ENCODE measurements at regions not wholly inside any gene's neighbourhood (a gene's known extent, or its start where the extent isn't known, plus 50 kb on each side); places are given as distances from the start of the nearest gene placed in this dataset.

DNA sequence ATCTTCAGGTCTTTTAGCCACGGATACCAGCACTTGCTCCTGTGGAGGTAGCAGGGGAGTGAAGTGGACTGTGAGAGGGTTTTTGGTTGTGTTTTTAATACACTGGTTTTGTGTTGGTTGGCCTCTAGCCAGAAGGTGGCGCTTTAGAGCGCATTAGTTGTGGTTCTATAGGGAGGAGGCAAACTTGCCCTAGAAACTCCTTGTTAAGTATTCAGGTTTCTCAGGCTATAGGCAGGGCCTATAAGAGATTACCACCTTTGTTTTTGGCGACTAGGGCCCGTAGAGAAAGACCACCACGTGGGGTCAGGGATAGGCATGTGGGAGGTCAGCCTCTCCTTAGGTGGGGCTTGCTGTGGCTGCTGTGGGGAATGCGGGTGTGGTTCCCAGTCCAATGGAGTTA is 221.6 kb upstream of the SPANXN4 start:
- no peak overlapping the region for H3K23ac ChIP-seq (ENCODE audit: low read depth, low read length)
- TF ChIP-seq BHLHE40 (IDR thresholded peaks at IDR 0.05; ENCODE audit: low read depth, low read length) = no peak
- TF ChIP-seq RCOR1 (IDR thresholded peaks at IDR 0.05; ENCODE audit: insufficient replicate concordance, low read length) = no peak
- TF ChIP-seq, protein P1, sequence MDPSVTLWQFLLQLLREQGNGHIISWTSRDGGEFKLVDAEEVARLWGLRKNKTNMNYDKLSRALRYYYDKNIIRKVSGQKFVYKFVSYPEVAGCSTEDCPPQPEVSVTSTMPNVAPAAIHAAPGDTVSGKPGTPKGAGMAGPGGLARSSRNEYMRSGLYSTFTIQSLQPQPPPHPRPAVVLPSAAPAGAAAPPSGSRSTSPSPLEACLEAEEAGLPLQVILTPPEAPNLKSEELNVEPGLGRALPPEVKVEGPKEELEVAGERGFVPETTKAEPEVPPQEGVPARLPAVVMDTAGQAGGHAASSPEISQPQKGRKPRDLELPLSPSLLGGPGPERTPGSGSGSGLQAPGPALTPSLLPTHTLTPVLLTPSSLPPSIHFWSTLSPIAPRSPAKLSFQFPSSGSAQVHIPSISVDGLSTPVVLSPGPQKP (IDR thresholded peaks at IDR 0.05; ENCODE audit: borderline replicate concordance, low read depth, low read length) = no peak
- TF ChIP-seq, protein P2, sequence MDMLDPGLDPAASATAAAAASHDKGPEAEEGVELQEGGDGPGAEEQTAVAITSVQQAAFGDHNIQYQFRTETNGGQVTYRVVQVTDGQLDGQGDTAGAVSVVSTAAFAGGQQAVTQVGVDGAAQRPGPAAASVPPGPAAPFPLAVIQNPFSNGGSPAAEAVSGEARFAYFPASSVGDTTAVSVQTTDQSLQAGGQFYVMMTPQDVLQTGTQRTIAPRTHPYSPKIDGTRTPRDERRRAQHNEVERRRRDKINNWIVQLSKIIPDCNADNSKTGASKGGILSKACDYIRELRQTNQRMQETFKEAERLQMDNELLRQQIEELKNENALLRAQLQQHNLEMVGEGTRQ (IDR thresholded peaks at IDR 0.05; ENCODE audit: low read depth, low read length) = no peak
- no peak for TF ChIP-seq RFX5 (IDR thresholded peaks at IDR 0.05; ENCODE audit: low read depth, low read length)
- TF ChIP-seq MAZ (IDR thresholded peaks at IDR 0.05; ENCODE audit: borderline replicate concordance, low read depth, low read length) = no peak
- TF ChIP-seq MXI1 (IDR thresholded peaks at IDR 0.05; ENCODE audit: borderline replicate concordance, low read depth, low read length) = no peak
- no peak for TF ChIP-seq NFE2L2 (IDR thresholded peaks at IDR 0.05; ENCODE audit: low read depth, low read length)
- TF ChIP-seq CHD1 (IDR thresholded peaks at IDR 0.05; ENCODE audit: low read depth, low read length) = no peak
- TF ChIP-seq, protein P3, sequence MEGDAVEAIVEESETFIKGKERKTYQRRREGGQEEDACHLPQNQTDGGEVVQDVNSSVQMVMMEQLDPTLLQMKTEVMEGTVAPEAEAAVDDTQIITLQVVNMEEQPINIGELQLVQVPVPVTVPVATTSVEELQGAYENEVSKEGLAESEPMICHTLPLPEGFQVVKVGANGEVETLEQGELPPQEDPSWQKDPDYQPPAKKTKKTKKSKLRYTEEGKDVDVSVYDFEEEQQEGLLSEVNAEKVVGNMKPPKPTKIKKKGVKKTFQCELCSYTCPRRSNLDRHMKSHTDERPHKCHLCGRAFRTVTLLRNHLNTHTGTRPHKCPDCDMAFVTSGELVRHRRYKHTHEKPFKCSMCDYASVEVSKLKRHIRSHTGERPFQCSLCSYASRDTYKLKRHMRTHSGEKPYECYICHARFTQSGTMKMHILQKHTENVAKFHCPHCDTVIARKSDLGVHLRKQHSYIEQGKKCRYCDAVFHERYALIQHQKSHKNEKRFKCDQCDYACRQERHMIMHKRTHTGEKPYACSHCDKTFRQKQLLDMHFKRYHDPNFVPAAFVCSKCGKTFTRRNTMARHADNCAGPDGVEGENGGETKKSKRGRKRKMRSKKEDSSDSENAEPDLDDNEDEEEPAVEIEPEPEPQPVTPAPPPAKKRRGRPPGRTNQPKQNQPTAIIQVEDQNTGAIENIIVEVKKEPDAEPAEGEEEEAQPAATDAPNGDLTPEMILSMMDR (conservative IDR thresholded peaks at IDR 0.05; ENCODE audit: low read depth, low read length) = no peak
- no peak for TF ChIP-seq MAFK (IDR thresholded peaks at IDR 0.05; ENCODE audit: low read depth, low read length)
- no peak for TF ChIP-seq SMC3 (IDR thresholded peaks at IDR 0.05; ENCODE audit: low read depth, low read length)
- TF ChIP-seq FOS (IDR thresholded peaks at IDR 0.05; ENCODE audit: low read depth, low read length) = no peak
- no peak for TF ChIP-seq POLR2A (IDR thresholded peaks at IDR 0.05; ENCODE audit: low read depth, low read length)
- no peak for TF ChIP-seq CEBPB (IDR thresholded peaks at IDR 0.05; ENCODE audit: low read depth, low read length)
- TF ChIP-seq RAD21 (IDR thresholded peaks at IDR 0.05; ENCODE audit: low read length) = no peak
- no peak overlapping the region for H3K27ac ChIP-seq (ENCODE audit: insufficient read depth, low read length)
- no peak overlapping the region for H2AK5ac ChIP-seq (ENCODE audit: low read depth, low read length)
- no peaks in the 10 kb centered on the region for H3K9me1 ChIP-seq (ENCODE audit: insufficient read depth, low read length)
- H3K4me3 ChIP-seq (ENCODE audit: insufficient read depth, low read depth, low read length) = no peak overlapping the region
- H3K79me1 ChIP-seq (ENCODE audit: low read depth in 1 of 2, low read length in 2 of 2) = no peaks in the 10 kb centered on the region
- peaks cover 3% of the 10 kb centered on the region for H3K9me3 ChIP-seq (ENCODE audit: control insufficient read depth, insufficient read depth, low read length)
- no peak overlapping the region for H3K9ac ChIP-seq (ENCODE audit: low read depth, low read length)
- no peak overlapping the region for H2BK5ac ChIP-seq (ENCODE audit: low read depth, low read length, poor library complexity, severe bottlenecking)
- no peak overlapping the region for H3K4ac ChIP-seq (ENCODE audit: low read depth, low read length)
- ATAC-seq (ENCODE audit: low read depth) = no peak
- H4K5ac ChIP-seq (ENCODE audit: low read depth, low read length) = no peak overlapping the region
- ChIA-PET CTCF (no interaction called here), POLR2A (ENCODE audit: unreplicated experiment) (no interaction called here)
- H3K4me2 ChIP-seq (ENCODE audit: low read depth, low read length) = no peak overlapping the region
- no peaks in the 10 kb centered on the region for H3K4me1 ChIP-seq (ENCODE audit: control insufficient read depth, insufficient read depth, low read length)
- no peak overlapping the region for H2AFZ ChIP-seq (replicated peaks; ENCODE audit: low read length, poor library complexity)
- H3K18ac ChIP-seq (ENCODE audit: low read depth, low read length) = no peak overlapping the region
- DNase-seq = no peak
- dilution Hi-C loops (cut with HindIII; ENCODE audit: low sequenced_read_pairs, unreplicated experiment) = no loop called here
- no peak overlapping the region for H3K56ac ChIP-seq (ENCODE audit: extremely low read depth, insufficient read depth, low read length)
- intact Hi-C loops (cut with micrococcal nuclease) = no loop called here
- H2BK15ac ChIP-seq (ENCODE audit: low read depth, low read length) = no peak overlapping the region
- H2BK120ac ChIP-seq (ENCODE audit: low read depth, low read length) = no peak overlapping the region
- no peak overlapping the region for H4K91ac ChIP-seq (ENCODE audit: insufficient read depth, low read depth, low read length)
- H3K36me3 ChIP-seq (ENCODE audit: control insufficient read depth, insufficient read depth, low read length) = no peaks in the 10 kb centered on the region
- no peak overlapping the region for H3K14ac ChIP-seq (replicated peaks; ENCODE audit: low read depth, low read length)
- in situ Hi-C loops (cut with MboI; ENCODE audit: low sequenced_read_pairs) = no loop called here
- no peak overlapping the region for H4K8ac ChIP-seq (ENCODE audit: low read depth in 2 of 2, low read length in 2 of 2)
- H4K20me1 ChIP-seq (ENCODE audit: insufficient read depth, low read length) = no peaks in the 10 kb centered on the region
- no peaks in the 10 kb centered on the region for H3K27me3 ChIP-seq (ENCODE audit: control insufficient read depth, insufficient read depth, low read length)
- WGBS, 2 experiments (ENCODE audit: extremely low coverage in 2 of 2, insufficient read length in 1 of 2) = 40% methylated on average over 2 of the region's 7 CpGs; no CpG with 5 or more reads in 1 of the 2 experiments
- no TSS peak for BruUV-seq (replicated peaks)
- H2AK9ac ChIP-seq (replicated peaks; ENCODE audit: low read depth, low read length, poor library complexity) = no peak overlapping the region
- H2BK20ac ChIP-seq (ENCODE audit: low read depth, low read length) = no peak overlapping the region
